ENCODE measurements at regions not wholly inside any gene's neighbourhood (a gene's known extent, or its start where the extent isn't known, plus 50 kb on each side); places are given as distances from the start of the nearest gene placed in this dataset.

GRCh38 chr12:74108729-74109128, 428.9 kb upstream of the ATXN7L3B start:
- no peaks in the 10 kb centered on the region for H3K27me3 ChIP-seq (ENCODE audit: control insufficient read depth, insufficient read depth, low read length)
- 0 out of 2 replicates have a peak, but pooled peaks cover 4% of the 10 kb centered on the region for H3K9me3 ChIP-seq (ENCODE audit: control insufficient read depth, insufficient read depth, low read depth, low read length)
- no peak for DNase-seq (ENCODE audit: low read depth, low spot score)
- H3K27ac ChIP-seq (ENCODE audit: low read length), result no peak overlapping the region
- H3K4me1 ChIP-seq (ENCODE audit: control insufficient read depth, insufficient read depth, low read length), result no peaks in the 10 kb centered on the region
- TF ChIP-seq POLR2AphosphoS5 (IDR thresholded peaks at IDR 0.05; ENCODE audit: low read depth, low read length), result no peak
- TF ChIP-seq CTCF (IDR thresholded peaks at IDR 0.05), result no peak
- TF ChIP-seq REST (IDR thresholded peaks at IDR 0.05; ENCODE audit: insufficient read depth in 1 of 2, low read depth in 2 of 2, low read length in 1 of 2), result no peak
- no peak for TF ChIP-seq TCF7L2 (IDR thresholded peaks at IDR 0.05; ENCODE audit: low read depth, low read length)
- TF ChIP-seq SIN3A (IDR thresholded peaks at IDR 0.05; ENCODE audit: borderline replicate concordance, insufficient read depth, low read depth, low read length), result no peak
- no peaks in the 10 kb centered on the region for H3K36me3 ChIP-seq (ENCODE audit: control insufficient read depth, insufficient read depth, low read length)
- no TSS peak for BruUV-seq (replicated peaks)
- no peak for ATAC-seq
- in situ Hi-C loops (cut with HindIII; ENCODE audit: low pct_unique_long_range_greater_than_20kb, low sequenced_read_pairs), result no loop called here
- ChIA-PET POLR2A (no interaction called here), CTCF (no interaction called here)
- H3K4me3 ChIP-seq (ENCODE audit: low read depth in 2 of 2, low read length in 2 of 2), result no peak overlapping the region
- intact Hi-C loops (cut with micrococcal nuclease; ENCODE audit: unreplicated experiment), result no loop called here

GRCh38 chr12:74111688-74112360, 425.8 kb upstream of the ATXN7L3B start:
- no peak overlapping the region for H3K27ac ChIP-seq (ENCODE audit: low read length)
- in situ Hi-C loops (cut with HindIII; ENCODE audit: low pct_unique_long_range_greater_than_20kb, low sequenced_read_pairs) (no loop called here), intact Hi-C loops (cut with micrococcal nuclease; ENCODE audit: unreplicated experiment) (no loop called here)
- BruUV-seq (replicated peaks), result no TSS peak
- H3K36me3 ChIP-seq (ENCODE audit: control insufficient read depth, insufficient read depth, low read length), result no peaks in the 10 kb centered on the region
- no peaks in the 10 kb centered on the region for H3K27me3 ChIP-seq (ENCODE audit: control insufficient read depth, insufficient read depth, low read length)
- no peak overlapping the region for H3K4me3 ChIP-seq (ENCODE audit: low read depth in 2 of 2, low read length in 2 of 2)
- POLR2A ChIA-PET, result no interaction called here
- TF ChIP-seq SIN3A (IDR thresholded peaks at IDR 0.05; ENCODE audit: borderline replicate concordance, insufficient read depth, low read depth, low read length) (no peak), TCF7L2 (IDR thresholded peaks at IDR 0.05; ENCODE audit: low read depth, low read length) (no peak), CTCF (IDR thresholded peaks at IDR 0.05) (peak; percentile 36)
- DNase-seq (ENCODE audit: low read depth, low spot score) (no peak), ATAC-seq (no peak)
- CTCF ChIA-PET, result no interaction called here
- H3K9me3 ChIP-seq (ENCODE audit: control insufficient read depth, insufficient read depth, low read depth, low read length), result no peaks in the 10 kb centered on the region
- no peaks in the 10 kb centered on the region for H3K4me1 ChIP-seq (ENCODE audit: control insufficient read depth, insufficient read depth, low read length)

All from Panc1 (cell line).